Activated CD4-positive, alpha-beta T cell treated with anti-CD3 and anti-CD28 coated beads, Interleukin-2, amount 10 ng/mL, durations not matched to agents 7 days and 5 days (primary cell): ENCODE measurements at regions not wholly inside any gene's neighbourhood (a gene's known extent, or its start where the extent isn't known, plus 50 kb on each side); places are given as distances from the start of the nearest gene placed in this dataset.

Experiments used
- CTCF ChIA-PET: fragments of 350-600 bp; sonication (Branson Sonifier 250); formaldehyde crosslinking; loops from one replicate; lab custom pipeline; 2021; ENCODE audit warnings: antibody characterized with exemption; lab: Charles Lee
- POLR2A ChIA-PET: fragments of 350-600 bp; sonication (Branson Sonifier 250); formaldehyde crosslinking; loops from one replicate; lab custom pipeline; 2021; ENCODE audit warnings: antibody characterized with exemption; lab: Charles Lee
- DNase-seq: peaks from one replicate; pipeline ENCODE4 v3.0.0-alpha.2; 2020
- H3K27ac Mint-ChIP-seq: one replicate; pipeline ENCODE4 v1.8.0; 2021; ENCODE audit warnings: mild to moderate bottlenecking, moderate library complexity, mixed read lengths
- H3K27me3 Mint-ChIP-seq: one replicate; pipeline ENCODE4 v1.8.0; 2021; ENCODE audit warnings: mixed read lengths
- H3K36me3 Mint-ChIP-seq: one replicate; pipeline ENCODE4 v1.8.0; 2021; ENCODE audit warnings: low read depth, mixed read lengths
- H3K4me1 Mint-ChIP-seq: one replicate; pipeline ENCODE4 v1.8.0; 2021; ENCODE audit warnings: mixed read lengths
- H3K4me3 Mint-ChIP-seq: one replicate; pipeline ENCODE4 v1.8.0; 2021; ENCODE audit warnings: mild to moderate bottlenecking, moderate library complexity, mixed read lengths
- H3K9me3 Mint-ChIP-seq: one replicate; pipeline ENCODE4 v1.8.0; 2021; ENCODE audit warnings: mixed read lengths

- H3K9me3 Mint-ChIP-seq: no peaks in the 10 kb centered on the region
- CTCF ChIA-PET: no interaction called here
- DNase-seq: no peak
- H3K4me3 Mint-ChIP-seq: no peak overlapping the region
- H3K4me1 Mint-ChIP-seq: no peaks in the 10 kb centered on the region
- H3K27ac Mint-ChIP-seq: no peak overlapping the region
- POLR2A ChIA-PET: no interaction called here
- no peaks in the 10 kb centered on the region for H3K27me3 Mint-ChIP-seq
- H3K36me3 Mint-ChIP-seq: no peaks in the 10 kb centered on the region
Measured at GRCh38 chr5:61746831-61747575, 414.9 kb downstream of the ZSWIM6 start.

DNA sequence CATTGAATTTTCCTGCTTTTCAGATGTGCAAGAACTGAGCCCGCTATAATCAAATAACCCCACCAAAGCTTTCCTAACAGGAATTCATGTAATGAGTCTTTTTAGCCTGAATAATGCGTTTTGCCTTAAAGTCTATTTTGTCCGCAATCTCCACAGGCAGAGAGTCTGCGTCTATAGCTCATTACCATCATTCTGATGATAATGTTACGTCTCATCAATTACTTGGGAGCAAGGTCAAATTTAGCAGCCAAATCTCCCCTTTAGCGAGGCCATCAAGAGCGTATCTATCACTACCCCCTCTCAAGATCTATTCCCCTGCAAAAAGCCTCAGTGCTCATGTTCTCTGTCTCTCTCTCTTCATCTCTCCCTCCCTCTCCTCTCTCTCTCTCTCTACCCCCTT lies 416.1 kb downstream of the ZSWIM6 start:
- Mint-ChIP-seq H3K36me3 (no peaks in the 10 kb centered on the region), H3K4me1 (no peaks in the 10 kb centered on the region)
- DNase-seq: no peak

DNA sequence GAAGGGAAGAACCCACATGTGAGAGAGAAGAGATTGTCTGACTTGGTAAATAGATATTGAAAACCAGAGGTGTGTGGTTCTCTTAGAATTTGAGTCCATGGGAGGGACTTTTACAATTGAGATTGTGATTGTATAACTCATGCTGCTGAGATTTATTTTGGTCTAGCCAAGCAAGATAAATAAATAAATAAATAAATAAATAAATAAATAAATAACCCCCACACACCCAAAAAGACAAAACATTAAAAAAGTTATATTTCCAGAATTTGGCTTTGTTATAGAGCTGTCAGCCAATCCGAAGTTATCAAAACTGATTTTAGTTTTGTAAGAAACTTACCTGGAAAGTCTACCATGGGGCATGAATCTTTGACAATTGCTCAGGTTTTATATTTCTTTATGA lies 416.6 kb downstream of the ZSWIM6 start:
- ChIA-PET POLR2A (no interaction called here), CTCF (interaction anchor here (0.7 kb wide), 1 partner anchor 1783 kb away, joined by 3 read pairs; no protein-coding TSS in a partner anchor)
- H3K4me3 Mint-ChIP-seq: no peak overlapping the region
- no peak for DNase-seq
- no peaks in the 10 kb centered on the region for H3K9me3 Mint-ChIP-seq
- peaks cover 2% of the 10 kb centered on the region for H3K27me3 Mint-ChIP-seq
- H3K4me1 Mint-ChIP-seq: no peaks in the 10 kb centered on the region
- H3K27ac Mint-ChIP-seq: no peak overlapping the region
- H3K36me3 Mint-ChIP-seq: no peaks in the 10 kb centered on the region

More for the DNA sequence above, 416.1 kb downstream of the ZSWIM6 start:
- no peaks in the 10 kb centered on the region for H3K27me3 Mint-ChIP-seq
- ChIA-PET POLR2A (no interaction called here), CTCF (no interaction called here)
- no peak overlapping the region for H3K27ac Mint-ChIP-seq
- H3K4me3 Mint-ChIP-seq: no peak overlapping the region
- H3K9me3 Mint-ChIP-seq: no peaks in the 10 kb centered on the region

GRCh38 chr5:61752588-61752987 lies 420.5 kb downstream of the ZSWIM6 start:
- no peak overlapping the region for H3K27ac Mint-ChIP-seq
- H3K4me3 Mint-ChIP-seq: no peak overlapping the region
- H3K36me3 Mint-ChIP-seq: no peaks in the 10 kb centered on the region
- peaks cover 2% of the 10 kb centered on the region for H3K27me3 Mint-ChIP-seq
- no peak for DNase-seq
- H3K4me1 Mint-ChIP-seq: no peaks in the 10 kb centered on the region
- ChIA-PET CTCF (no interaction called here), POLR2A (no interaction called here)
- no peaks in the 10 kb centered on the region for H3K9me3 Mint-ChIP-seq

DNA sequence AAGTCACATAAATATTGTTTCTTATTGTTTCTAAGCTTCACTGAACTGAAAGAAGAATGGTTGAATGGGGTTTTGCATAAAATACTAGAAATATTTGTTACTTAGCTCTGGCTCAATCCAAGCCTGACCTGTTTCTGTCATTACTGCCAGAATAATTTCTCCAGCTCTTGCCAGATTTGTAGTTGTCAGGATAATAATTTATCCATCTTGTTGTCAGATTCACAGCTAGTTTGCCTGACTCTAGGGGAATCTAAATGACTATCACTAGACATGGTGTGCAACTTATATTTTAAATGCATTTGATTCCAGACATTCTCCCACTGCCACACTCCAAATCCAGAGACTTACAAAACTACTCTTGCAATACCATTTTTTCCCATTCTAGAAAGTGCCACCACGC lies 422.7 kb downstream of the ZSWIM6 start:
- no peak overlapping the region for H3K27ac Mint-ChIP-seq
- ChIA-PET CTCF (interaction anchor here (0.9 kb wide), 1 partner anchor 12 kb away, joined by 3 read pairs; no protein-coding TSS in a partner anchor), POLR2A (no interaction called here)
- H3K9me3 Mint-ChIP-seq: no peaks in the 10 kb centered on the region
- H3K4me1 Mint-ChIP-seq: no peaks in the 10 kb centered on the region
- no peaks in the 10 kb centered on the region for H3K36me3 Mint-ChIP-seq
- no peak overlapping the region for H3K4me3 Mint-ChIP-seq
- peaks cover 2% of the 10 kb centered on the region for H3K27me3 Mint-ChIP-seq
- no peak for DNase-seq

- Mint-ChIP-seq H3K27me3 (peaks cover 2% of the 10 kb centered on the region), H3K36me3 (no peaks in the 10 kb centered on the region), H3K27ac (no peak overlapping the region), H3K4me3 (no peak overlapping the region), H3K9me3 (no peaks in the 10 kb centered on the region), H3K4me1 (no peaks in the 10 kb centered on the region)
- no peak for DNase-seq
- ChIA-PET POLR2A (no interaction called here), CTCF (no interaction called here)
Measured at GRCh38 chr5:61755726-61756222, 423.7 kb downstream of the ZSWIM6 start.

- no peak for DNase-seq
- no peaks in the 10 kb centered on the region for H3K4me1 Mint-ChIP-seq
- H3K27ac Mint-ChIP-seq: no peak overlapping the region
- no peak overlapping the region for H3K4me3 Mint-ChIP-seq
- no peaks in the 10 kb centered on the region for H3K36me3 Mint-ChIP-seq
- POLR2A ChIA-PET: no interaction called here
- CTCF ChIA-PET: no interaction called here
- H3K9me3 Mint-ChIP-seq: no peaks in the 10 kb centered on the region
- no peaks in the 10 kb centered on the region for H3K27me3 Mint-ChIP-seq
Measured at GRCh38 chr5:61758711-61759110, 426.7 kb downstream of the ZSWIM6 start.

DNA sequence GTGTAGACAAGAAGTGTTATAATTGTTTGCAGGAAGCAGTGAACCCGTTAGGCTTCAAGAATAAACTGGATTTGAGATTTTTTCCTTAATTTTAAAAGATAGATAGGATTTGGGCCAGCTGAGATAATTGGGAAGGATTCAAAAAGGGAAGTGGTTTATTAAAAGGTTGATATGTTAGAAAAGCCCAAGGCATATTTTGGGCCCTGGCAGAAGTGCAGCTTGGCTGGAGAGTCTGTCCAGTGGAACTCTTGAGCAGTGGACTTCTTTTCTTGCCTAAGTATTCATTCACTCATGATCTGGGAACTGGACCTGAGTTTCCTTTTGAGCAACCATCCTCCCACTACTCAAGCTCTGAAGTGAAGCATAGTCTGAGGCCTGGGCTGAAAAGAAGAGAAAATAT lies 433.4 kb downstream of the ZSWIM6 start:
- no peak overlapping the region for H3K27ac Mint-ChIP-seq
- ChIA-PET POLR2A (no interaction called here), CTCF (no interaction called here)
- H3K27me3 Mint-ChIP-seq: no peaks in the 10 kb centered on the region
- no peak for DNase-seq
- no peaks in the 10 kb centered on the region for H3K9me3 Mint-ChIP-seq
- H3K4me1 Mint-ChIP-seq: no peaks in the 10 kb centered on the region
- H3K4me3 Mint-ChIP-seq: no peak overlapping the region
- no peaks in the 10 kb centered on the region for H3K36me3 Mint-ChIP-seq

DNA sequence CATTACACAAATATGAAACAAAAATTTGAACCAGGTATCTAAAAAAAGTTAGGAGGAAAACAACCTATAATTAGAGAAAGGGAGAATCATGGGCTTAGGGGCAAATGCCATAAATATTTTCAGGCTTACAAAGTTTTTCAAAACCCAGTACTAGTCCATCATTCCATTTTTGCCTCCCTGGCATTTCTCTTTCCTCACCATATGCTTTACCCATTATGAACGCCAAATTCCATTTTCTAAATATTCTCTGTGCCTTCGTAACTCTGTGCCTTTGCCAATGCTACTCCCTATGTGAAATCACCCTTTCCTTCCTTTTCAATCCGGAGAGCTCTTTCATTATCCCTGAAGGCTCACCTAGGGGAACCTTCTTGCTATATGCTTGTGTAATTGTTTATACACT lies 434.1 kb downstream of the ZSWIM6 start:
- ChIA-PET CTCF (no interaction called here), POLR2A (no interaction called here)
- Mint-ChIP-seq H3K9me3 (no peaks in the 10 kb centered on the region), H3K4me3 (no peak overlapping the region), H3K36me3 (no peaks in the 10 kb centered on the region), H3K27me3 (no peaks in the 10 kb centered on the region), H3K27ac (no peak overlapping the region), H3K4me1 (no peaks in the 10 kb centered on the region)
- no peak for DNase-seq

- Mint-ChIP-seq H3K4me1 (no peaks in the 10 kb centered on the region), H3K36me3 (no peaks in the 10 kb centered on the region), H3K4me3 (no peak overlapping the region), H3K27ac (no peak overlapping the region), H3K9me3 (no peaks in the 10 kb centered on the region), H3K27me3 (no peaks in the 10 kb centered on the region)
- ChIA-PET POLR2A (no interaction called here), CTCF (no interaction called here)
- no peak for DNase-seq
Measured at GRCh38 chr5:61767231-61768080, 435.4 kb downstream of the ZSWIM6 start.

DNA sequence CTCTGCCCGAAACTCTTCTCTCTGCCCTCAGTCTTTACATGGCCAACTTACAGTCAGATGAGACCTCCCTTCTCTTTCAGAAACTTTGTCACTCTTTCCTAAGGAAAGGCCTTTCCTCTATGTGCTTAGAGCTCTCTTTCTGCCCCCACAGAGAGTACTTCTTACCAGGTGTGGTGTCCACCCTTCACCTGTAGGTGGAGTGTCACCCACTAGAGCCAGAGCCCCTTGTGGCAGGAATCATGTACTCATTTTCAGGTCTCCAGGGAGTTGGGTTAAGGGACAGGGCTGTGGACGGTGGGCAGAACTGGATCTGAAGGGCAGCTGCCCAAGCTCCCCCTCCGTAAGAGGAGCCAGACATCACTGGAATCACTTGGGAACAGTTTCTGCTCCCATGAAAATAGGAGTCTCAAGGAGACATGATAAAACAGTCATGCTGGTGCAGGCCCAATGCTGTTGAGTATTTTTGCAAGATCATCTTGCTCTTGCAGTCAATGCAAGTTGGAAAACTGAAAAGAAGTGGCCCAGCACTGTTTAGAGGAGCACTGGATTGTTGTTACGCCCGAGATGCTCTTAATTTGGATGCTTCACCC lies 436.7 kb downstream of the ZSWIM6 start:
- no peaks in the 10 kb centered on the region for H3K9me3 Mint-ChIP-seq
- no peak overlapping the region for H3K4me3 Mint-ChIP-seq
- POLR2A ChIA-PET: no interaction called here
- H3K36me3 Mint-ChIP-seq: no peaks in the 10 kb centered on the region
- CTCF ChIA-PET: interaction anchor here (1.0 kb wide), 1 partner anchor 12 kb away, joined by 3 read pairs; no protein-coding TSS in a partner anchor
- no peaks in the 10 kb centered on the region for H3K27me3 Mint-ChIP-seq
- DNase-seq: no peak
- no peaks in the 10 kb centered on the region for H3K4me1 Mint-ChIP-seq
- H3K27ac Mint-ChIP-seq: no peak overlapping the region

DNA sequence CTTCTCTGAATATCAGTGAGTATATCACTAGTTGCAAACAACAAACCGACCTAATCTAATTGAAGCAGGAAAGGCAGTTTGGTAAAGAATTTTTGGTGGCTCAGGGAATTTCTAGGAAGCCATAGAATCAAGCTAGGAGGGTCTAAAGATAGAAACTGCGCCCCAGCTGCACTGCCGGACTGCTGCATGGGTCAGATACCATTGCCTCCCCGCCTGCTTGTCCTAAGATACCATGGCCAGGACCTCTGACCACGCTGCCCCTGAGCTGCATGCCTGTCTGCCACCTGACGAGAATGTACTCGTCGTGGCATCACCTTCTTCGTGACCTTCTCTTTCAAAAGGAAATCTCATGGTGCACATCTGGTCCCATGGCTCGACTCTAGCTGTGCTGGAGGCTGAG lies 439.0 kb downstream of the ZSWIM6 start:
- no peaks in the 10 kb centered on the region for H3K36me3 Mint-ChIP-seq

DNA sequence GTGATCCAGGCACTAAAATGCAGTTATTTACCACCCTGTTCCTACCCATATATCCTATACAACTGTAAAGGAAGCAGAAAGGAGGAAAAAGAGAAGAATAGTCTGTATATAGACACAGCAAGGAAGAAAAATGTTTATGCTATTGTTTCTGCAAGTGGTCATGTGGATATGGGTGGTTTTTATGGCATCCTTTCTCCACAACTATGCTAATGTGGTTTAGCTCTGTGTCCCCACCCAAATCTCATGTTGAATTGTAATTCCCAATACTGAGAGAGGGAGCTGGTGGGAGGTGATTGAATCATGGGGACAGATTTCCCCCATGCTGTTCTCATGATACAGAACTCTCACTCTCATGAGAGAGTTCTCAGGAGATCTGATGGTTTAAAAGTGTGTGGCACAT lies 439.8 kb downstream of the ZSWIM6 start:
- Mint-ChIP-seq H3K4me1 (no peaks in the 10 kb centered on the region), H3K9me3 (no peaks in the 10 kb centered on the region), H3K4me3 (no peak overlapping the region), H3K36me3 (no peaks in the 10 kb centered on the region), H3K27ac (no peak overlapping the region), H3K27me3 (no peaks in the 10 kb centered on the region)
- ChIA-PET CTCF (no interaction called here), POLR2A (no interaction called here)
- DNase-seq: no peak

More for the DNA sequence above, 439.0 kb downstream of the ZSWIM6 start:
- no peak overlapping the region for H3K27ac Mint-ChIP-seq
- H3K27me3 Mint-ChIP-seq: no peaks in the 10 kb centered on the region
- POLR2A ChIA-PET: no interaction called here
- no peak for DNase-seq
- H3K9me3 Mint-ChIP-seq: no peaks in the 10 kb centered on the region
- no peaks in the 10 kb centered on the region for H3K4me1 Mint-ChIP-seq
- CTCF ChIA-PET: no interaction called here
- no peak overlapping the region for H3K4me3 Mint-ChIP-seq
